GM19035 (cell line): ENCODE measurements at regions not wholly inside any gene's neighbourhood (a gene's known extent, or its start where the extent isn't known, plus 50 kb on each side); places are given as distances from the start of the nearest gene placed in this dataset.
"Not testable (repeated sequence)": the region's sequence is repeated elsewhere in the genome, so short reads cannot be mapped to it uniquely, and the experiment has no call there.

ENCODE experiments used
- ATAC-seq: cut with Tn5 transposase; IDR thresholded peaks from one replicate; pipeline ENCODE4 v1.9.1; 2021; ENCODE audit not compliant: unreplicated experiment

DNA sequence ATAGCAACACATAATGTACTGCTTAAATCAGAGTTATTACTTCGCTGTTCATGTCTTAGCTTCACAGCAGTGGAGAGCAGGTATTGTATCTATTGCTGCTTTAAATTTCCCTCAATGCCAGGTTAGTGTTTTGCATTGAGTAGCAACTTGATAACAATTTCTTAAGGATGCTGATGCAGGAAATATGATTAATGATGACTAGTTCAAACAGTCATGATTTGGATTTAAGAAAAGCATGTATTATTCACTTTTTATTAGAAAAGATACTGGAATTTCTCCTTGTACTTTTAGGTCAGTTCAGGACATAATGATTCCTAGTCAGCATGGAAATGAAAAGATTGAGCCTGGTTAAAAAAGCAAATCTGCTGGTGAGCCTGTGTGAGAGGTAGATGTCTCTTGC is 67.2 kb upstream of the ARHGAP29 start:
- no peak for ATAC-seq

DNA sequence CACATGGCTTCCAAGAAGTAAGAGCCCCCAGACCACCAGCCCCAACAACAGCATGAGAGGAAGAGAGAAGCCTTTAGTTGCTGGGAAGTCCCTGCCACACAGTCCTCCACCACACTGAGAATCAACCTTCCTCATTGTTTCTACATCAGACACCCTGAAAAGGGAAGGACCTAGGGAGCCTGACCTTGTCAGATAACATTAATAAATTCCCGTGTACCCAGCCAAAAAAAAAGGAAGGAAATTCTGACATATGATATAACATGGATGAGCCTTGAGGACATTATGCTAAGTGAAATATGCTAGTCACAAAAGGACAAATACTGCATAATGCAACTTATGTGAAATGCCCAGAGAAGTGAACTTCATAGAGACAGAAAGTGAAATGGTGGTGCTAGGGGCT is 65.6 kb upstream of the ARHGAP29 start:
- no peak for ATAC-seq

DNA sequence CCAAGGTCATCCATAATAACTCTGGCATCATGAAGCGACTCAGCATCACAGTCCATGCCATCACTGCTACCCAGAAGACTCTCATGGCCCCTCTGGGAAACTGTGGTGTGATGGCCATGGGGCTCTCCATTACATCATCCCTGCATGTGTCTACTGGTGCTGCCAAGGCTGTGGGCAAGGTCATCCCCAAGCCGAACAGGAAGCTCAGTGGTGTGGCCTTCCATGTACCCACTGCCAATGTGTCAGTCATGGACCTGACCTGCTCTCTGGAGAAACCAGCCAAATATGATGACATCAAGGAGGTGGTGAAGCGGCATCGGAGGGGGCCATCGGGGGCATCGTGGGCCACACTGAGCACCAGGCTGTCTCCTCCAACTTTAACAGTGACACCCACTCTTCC is 65.1 kb upstream of the ARHGAP29 start:
- no peak for ATAC-seq

DNA sequence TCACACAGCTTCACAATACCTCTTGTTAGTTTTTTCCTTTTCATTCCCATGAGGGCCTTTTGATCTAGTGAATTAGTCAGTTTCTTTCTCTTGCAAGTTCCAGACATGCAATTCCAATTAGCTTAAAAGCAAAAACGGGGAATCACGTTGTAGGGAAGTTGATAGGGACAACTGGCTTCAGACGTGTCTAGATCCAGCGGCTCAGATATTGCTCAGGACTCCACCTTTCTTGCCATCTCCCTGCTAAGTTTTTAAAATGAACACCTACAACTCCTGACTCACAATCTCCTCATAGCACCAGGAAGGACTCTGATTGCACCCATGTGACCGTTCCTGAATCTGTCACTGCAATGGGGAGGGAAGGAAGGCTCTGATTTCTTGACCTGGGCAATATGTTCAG is 63.8 kb upstream of the ARHGAP29 start:
- ATAC-seq, result no peak

DNA sequence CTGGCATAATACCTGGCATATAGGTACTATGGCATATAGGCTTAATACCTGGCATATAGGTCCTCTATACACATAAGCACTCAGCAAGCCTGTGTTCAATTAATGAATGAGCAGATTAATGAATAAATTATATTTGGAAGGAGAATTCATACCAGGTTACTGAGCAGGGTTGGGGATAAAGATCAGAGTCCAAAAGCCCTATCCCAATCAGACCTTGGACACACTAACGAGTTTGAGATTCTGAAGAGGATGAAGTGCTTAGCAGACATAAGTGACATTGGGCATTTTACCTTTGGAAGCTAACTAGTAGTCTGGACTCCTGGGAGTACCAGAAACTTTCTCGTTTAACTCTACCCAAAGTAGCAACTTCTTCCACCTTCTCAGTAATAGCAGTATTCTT is 63.3 kb upstream of the ARHGAP29 start:
- no peak for ATAC-seq

DNA sequence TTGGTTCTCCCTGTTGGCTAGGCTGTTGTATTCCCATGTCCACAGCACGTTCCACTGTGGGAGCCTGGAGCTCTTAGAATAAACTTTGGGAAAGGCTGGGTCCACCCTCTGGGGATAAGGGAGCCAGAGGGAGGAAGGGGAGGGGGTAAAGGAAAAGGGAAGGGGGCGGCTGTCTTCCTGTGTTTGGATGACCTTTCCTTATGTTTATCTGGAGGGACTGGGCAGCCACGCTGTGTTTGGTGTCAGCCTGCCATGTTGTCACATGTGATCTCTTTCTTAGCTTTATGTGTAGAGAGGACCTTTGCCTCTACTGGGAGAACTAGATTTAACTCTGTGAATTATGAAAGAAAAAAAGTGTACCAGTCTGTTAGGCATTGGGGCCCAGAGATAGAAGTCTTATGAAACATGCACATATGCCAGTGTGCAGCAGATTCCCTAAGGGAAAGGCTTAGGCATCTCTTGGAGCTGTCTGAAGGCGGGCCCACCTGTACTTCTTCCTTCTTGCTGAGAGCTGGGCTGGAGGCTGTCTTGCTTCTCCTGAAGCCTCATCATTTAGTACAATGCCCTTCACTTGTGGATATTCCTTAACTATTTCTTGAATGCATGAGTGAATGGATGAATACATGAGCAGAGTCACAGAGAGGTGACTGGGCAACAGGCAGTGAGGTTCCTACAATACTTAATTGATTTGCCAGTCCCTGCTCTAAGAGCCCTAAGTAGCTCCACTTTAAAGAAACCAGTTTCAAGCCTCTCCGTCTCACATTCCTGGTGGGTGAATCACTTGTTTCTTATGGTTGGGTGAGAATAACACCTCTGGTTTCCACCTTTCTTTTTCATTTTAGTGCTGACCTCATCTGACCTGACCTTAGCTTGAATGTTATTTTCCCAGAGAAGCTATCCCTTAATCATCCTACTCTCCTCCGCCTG is 62.5 kb upstream of the ARHGAP29 start:
- no peak for ATAC-seq

DNA sequence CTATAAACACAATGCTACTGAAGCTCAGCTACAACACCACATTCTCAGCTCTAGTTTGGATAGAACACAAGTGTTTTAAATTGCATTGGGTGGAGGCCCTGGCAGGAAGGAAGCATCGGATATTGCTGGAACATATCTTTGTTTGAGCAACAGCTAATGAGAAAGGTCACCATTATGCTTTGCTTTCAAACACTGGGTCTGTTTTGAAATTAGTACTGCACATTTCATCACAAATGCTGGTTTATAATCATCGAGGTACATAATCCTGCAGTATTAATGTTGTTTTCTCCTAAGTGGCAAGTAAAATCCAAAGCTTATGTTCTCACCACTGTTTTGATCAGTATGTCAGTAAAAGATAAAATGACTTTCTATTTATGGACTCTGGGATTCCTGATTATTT is 61.5 kb upstream of the ARHGAP29 start:
- no peak for ATAC-seq

DNA sequence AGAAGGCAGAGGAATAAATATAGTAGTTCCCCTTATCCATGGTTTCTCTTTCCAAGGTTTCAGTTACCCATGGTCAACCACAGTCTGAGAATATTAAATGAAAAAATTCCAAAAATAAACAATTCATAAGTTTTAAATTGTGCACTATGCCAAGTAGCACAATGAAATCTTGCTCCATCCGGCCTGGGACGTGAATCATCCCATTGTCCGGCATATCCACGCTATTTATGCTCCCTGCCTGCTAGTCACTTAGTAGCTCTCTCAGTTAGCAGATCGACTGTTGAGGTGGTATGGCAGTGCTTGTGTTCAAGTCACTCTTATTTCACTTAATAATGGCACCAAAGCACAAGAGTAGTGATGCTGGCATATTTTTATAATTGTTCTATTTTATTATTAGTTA is 58.6 kb upstream of the ARHGAP29 start:
- no peak for ATAC-seq

DNA sequence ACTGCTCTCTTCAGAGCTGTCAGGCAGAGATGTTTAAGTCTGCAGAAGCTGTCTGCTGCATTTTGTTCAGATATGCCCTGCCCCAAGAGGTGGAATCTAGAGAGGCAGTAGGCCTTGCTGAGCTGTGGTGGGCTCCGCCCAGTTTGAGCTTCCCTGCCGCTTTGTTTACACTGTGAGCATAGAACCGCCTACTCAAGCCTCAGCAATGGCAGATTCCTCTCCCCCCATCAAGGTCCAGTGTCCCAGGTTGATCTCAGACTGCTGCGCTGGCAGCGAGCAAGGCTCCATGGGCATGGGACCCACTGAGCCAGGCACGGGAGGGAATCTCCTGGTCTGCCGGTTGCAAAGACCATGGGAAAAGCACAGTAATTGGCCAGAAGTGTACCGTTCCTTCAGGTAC is 55.6 kb upstream of the ARHGAP29 start:
- not testable (repeated sequence) for ATAC-seq

DNA sequence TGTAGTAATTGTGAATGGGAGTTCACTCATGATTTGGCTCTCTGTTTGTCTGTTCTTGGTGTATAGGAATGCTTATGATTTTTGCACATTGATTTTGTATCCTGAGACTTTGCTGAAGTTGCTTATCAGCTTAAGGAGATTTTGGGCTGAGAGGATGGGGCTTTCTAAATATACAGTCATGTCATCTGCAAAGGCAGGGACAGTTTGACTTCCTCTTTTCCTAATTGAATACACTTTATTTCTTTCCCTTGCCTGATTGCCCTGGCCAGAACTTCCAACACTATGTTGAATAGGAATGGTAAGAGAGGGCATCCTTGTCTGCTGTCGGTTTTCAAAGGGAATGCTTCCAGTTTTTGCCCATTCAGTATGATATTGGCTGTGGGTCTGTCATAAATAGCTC is 51.9 kb upstream of the ARHGAP29 start:
- ATAC-seq, result not testable (repeated sequence)
